ELF-1 (cell line): ENCODE measurements at regions not wholly inside any gene's neighbourhood (a gene's known extent, or its start where the extent isn't known, plus 50 kb on each side); places are given as distances from the start of the nearest gene placed in this dataset.

Experiments
- DNase-seq: peaks from one replicate; pipeline ENCODE4 v3.0.0-alpha.2; 2016; ENCODE audit warnings: low read depth, low spot score

DNA sequence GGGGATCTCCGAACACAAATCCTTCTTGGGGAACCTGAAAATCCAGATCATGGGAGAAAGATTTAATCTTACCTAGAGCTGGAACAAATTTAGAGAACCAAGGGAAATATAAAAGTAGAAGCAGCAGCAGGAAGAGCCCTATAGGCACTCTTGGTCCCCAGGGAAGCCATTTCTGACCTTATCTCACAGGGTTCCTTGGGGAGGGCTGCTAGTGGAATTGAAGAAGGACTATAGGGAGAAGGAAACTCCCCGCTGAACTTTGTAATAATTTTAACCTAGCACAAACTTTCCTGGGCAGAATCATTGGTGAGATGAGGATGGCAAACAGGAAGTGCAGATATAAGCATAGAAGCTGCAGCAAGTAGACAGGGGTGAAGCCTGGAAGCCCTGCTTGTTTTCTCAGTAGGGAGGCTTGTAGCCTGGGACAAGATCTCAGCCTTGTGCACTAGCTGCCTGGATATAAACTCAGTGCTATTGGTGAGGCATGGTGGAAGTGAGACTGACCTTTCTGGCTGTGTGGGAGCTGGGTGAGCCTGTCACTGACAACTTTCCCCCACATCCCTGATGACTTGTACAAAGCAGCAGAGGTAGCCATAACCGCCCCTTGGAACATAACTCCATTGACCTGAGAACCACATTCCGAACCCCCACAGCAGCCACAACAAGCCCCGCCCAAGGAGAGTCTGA is 343.0 kb upstream of the TGFBR2 start:
- no peak for DNase-seq

DNA sequence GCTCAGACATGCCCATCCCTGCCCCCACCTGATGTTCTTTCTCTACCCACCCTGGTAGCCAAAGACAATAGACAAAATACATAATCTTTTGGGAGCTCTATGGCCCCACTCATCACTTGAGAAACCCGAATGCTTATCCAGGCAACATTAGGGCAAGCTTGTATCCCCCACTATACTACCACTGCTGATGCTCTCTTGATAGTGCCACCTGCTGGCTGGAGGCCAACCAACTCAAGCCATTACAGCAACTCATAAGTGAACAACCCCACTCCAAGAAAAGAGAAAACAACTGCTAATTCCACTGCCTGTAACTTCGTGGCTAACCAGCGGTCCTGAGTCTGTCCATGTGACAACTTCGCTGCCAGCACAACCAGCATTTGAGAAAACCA is 342.5 kb upstream of the TGFBR2 start:
- DNase-seq = no peak

DNA sequence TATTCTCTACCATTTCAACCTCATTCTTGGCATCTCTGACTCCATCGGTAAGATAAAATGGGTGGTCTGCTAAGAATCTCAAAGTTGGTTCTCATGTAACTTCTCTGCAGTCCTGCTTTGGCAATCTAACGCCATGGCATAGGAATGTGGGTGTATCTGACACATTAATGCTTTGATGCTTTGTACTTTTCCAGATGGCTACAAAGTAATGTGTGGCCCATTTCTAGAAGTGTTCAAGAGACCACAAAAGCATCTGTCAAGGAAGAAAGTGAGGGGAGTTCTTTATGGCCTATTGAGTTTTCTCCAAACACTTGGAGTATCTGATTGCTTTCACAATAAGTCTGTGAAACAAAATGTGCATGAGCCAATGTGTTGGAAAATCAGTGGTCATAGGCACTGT is 339.9 kb upstream of the TGFBR2 start:
- DNase-seq = no peak

DNA sequence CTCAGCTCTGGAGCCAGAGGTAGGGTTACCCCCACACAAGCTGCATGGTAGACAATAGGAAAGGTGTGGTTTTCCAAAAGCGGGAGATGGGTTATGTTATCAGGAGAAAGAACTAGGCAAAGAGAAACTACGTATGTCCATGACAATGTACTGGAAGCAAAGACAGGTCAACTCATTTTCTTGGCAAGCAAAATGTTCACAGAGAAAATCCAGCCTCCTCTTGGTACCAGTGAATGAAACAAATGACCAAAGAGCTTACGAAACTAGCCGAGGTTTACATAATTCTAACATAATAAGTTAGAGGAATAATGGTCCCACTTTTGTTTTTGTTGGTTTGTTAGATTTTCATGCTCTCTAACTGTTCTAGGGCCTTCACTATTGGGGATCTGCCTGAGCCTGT is 338.1 kb upstream of the TGFBR2 start:
- DNase-seq = no peak

DNA sequence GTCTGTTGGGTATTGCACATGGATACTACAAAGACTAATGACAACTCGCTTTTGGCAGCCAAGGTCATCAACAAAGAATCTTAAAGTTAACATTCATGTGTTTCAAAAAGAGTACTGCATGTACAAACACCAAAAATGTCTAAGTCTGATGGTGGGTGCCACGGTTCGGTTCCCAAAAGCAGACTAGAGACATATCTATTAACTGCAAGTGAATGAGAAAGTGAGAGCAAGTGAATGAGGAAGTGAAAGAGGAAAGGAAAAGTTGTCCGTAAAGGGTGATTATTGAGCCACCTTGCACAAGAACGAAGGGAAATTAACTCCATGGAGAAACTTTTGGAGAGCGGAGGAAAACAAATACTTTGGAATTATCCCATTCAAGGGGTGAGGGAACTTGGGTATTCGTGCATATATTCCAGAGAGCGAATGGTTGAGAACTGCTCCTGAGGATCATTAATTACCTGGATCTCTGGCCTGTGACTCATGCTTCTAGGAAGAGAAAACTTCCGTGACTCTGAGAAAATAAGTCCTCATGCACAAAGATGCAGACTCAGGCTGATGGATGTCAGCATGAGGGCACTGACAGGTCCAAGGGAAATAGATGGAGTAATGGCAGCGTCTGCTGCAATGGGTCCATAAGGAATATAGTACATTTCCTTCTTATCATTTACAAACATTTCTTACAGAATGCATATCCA is 336.5 kb upstream of the TGFBR2 start:
- no peak for DNase-seq

DNA sequence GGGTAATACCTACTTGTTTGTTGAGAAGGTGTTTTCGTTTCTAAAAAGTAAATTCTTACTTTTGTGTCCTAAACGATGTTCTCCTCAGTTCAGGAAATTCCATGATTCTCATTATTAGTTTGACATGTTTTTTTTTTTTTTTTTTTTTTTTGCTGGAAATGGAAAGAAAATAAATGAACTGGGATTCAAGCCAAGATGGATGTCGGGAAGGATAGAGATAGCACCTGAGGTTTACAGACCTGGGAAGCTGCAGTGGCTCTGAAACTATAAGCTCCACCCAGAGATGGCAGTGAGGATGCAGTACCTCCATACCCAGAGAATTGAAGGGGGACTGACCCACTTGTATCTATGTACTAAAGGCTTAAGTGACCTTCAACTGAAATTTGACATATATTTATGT is 334.6 kb upstream of the TGFBR2 start:
- no peak for DNase-seq

DNA sequence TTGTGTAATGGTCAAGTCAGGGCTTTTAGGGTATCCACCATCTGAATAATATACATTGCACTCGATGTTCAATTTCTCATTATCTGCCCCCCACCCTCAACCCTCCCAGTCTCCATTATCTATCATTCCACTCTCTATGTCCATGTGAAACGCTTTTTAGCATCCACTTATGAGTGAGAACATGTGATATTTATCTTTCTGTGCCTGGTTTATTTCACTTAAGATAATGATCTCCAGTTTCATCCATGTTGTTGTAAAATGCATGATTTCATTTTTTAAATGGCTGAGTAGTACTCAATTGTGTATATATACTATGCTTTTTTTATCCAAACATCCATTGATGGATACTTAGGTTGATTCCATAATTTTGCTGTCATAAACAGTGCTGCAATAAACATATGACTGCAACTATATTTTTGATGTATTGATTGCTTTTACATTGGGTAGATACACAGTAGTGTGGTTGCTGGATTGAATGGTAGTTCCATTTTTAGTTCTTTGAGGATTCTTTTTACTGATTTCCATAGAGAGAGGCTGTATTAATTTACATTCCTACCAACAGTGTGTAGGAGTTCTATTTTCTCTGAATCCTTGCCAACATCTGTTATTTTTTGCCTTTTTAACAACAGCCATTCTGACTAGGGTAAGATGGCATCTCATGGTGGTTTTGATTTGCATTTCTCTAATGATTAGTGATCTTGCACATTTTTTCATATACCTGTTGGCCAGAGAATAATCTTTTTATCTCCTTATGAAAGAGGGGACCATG is 332.9 kb upstream of the TGFBR2 start:
- no peak for DNase-seq

DNA sequence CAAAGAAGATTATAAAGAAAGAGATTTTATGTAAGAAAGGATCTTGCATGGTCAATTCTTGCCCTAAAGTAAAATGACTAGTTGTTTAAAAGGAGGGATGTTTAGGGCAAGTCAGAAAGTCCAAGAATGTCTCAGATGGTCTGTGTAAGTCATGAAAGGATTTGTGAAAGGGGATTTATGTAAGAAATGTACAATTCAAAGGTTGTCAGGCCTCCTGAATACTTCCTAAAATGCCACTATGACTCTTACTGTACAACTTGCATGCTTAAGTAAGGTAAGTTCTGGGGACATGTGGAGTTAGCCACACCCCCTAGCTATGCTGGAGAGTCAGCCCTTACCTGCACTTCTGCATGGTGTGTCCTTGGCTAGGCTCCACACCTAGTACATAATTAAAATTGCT is 328.9 kb upstream of the TGFBR2 start:
- no peak for DNase-seq

DNA sequence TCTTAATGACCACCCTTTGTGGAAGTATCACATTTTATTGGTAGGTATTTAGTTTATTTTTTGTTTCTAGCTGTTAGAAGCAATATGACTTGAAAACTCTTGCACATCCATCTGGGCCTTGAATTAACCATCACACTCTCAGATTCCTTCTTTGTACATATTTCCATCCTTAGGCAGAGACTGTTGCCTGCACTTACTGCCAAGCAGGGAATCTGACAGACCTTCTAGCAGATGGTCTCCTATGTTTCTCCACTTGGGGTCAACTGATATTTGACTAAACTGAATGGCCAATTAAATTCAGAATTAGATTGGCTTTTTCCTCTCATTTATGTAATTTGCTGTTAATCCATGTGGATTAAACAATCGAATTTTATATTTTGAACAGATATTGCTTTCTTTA is 324.9 kb upstream of the TGFBR2 start:
- DNase-seq = no peak

DNA sequence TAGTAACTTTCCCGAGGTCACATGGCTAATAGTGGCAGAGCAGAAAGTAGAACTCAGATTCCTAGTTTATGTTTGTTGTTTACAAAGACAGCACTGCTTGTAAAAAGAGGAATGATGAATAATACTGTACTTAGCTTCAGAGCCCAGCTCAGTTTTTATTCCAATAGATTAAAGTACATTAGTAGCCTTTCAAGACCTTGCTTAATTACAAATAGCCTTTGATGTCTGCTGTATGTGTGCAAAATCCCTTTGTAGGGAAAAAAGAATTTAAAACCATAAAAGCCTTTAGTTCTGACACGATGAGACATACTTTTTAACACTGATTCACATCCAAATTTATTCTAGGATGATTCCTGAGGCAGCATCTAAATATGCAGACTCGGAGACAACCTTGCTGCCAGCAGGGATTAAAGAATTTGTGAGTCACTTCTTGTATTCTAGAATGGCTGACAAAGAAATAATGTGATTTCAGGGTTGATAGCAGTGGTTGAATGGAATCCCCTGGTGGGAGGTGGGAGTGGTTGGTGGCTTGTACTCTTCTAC is 324.2 kb upstream of the TGFBR2 start:
- peak; percentile 62 for DNase-seq

DNA sequence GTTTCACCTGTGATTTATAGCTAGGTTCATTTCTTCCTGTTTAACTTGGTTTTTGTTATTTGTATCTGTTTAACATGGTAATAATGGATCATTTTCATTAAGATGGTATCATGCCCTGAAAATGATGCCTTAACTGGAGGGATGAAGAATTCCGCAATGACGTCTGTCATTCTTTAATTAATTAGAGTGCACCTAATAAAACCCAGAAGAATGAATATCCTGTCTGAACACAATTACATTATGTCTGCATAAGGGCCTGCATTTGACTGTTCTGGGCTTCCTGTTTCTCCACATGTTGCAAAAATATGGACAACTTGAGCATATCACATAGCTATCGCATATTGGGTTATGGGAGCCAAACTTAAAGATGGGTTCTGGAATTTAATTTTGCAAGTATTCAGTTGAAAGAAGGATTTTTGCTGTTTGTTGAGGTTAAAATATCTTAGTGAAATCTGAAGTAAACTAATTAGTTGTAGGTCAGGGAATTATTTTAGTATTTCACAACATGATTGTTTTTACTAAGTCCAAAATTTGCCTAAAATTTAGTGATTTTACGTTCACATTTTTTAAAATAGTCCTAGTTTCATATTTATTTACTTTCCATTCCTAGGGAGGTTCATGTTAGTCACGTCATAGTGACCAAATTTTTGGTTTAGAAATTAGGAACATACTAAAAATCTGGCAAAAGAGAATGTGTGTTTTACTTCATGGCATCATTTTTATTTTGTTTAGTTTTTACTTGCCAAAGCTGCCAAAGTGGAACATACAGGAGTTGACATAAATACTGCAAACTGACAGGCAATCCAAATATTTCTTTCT is 321.0 kb upstream of the TGFBR2 start:
- DNase-seq = no peak

DNA sequence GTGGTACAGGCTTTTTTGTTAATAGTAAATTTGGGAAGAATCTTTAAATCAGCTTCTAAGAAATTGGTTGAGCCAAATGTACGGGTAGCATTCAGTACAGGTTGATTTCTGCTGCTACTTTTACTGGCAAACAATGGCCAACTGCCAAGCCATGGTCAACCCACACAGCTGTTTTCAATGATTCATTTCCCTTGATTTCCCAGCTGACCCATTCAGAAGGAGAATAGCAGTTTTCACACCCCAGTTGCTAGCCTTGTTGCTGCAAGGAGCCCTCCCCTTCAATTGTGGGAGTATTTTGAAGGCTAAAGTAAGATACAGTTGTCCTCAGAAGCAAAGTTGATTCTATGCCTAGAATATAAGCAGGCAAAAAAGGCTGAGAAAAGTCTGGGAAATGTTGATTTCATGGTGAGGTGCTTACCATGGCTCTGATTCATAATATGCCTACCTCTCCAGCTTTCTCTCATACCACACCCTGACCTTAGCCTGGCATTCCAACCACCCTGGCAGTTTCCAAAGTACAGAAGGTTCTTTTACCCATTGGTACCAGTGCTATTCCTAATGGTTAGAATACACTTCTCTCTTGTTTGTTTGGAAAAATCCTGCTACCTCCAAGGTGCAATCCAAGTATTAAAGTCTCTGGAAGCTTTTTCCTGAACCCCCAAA is 320.3 kb upstream of the TGFBR2 start:
- DNase-seq = no peak

DNA sequence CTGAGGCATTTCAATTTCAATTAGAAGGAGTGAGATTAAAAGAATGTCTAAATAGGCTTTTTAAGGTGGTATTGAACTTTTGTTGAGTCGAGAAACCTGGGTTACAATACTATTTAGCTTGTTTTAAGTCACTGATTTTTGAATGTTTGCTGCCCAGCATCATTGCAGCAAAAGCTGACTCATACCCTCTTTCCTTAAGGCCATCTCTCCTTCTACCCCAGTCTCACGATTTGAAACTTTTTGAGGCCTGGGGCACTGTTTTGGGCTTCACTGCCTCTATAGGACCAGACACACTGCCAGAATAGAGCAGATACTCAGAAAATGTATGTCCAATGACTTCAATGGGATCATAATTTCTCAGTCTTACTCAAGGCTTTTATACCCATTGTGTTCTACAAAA is 319.6 kb upstream of the TGFBR2 start:
- no peak for DNase-seq

DNA sequence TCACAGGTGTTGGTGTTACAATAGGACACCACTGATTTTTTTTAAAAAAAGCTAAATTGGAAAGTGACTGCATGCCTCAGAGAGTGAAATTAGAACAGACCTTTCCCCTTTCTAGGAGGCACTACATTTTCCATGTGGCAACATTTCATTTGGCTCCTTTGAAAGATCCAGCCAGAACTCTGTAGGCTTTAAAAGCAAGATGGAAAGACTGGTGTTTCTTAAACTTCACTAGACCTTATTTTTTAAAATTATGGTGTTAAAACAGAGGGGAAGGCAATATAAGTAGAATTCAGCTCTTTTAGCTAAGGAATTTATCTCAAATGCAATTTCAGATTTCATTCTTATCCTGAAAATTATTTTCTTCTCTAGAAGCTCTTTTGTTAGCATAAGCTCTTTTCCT is 317.6 kb upstream of the TGFBR2 start:
- no peak for DNase-seq

DNA sequence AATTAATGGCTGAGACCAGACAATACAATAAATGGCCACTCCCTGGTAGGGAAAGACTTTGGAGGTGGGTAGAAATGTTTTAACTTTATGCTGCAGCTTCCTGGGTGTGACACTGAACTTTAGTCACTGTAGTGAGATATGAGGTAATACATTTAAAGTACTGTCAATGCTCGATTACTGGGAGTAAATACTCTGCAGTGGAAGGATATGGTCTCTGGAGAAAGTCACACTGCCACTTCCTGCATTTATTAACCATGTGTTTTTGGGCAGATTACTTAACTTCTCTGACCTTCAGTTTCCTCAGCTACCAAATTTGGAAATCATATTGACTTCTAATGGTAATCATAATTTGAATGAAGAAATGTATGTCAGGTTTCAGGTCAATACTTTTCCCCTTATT is 317.1 kb upstream of the TGFBR2 start:
- no peak for DNase-seq

DNA sequence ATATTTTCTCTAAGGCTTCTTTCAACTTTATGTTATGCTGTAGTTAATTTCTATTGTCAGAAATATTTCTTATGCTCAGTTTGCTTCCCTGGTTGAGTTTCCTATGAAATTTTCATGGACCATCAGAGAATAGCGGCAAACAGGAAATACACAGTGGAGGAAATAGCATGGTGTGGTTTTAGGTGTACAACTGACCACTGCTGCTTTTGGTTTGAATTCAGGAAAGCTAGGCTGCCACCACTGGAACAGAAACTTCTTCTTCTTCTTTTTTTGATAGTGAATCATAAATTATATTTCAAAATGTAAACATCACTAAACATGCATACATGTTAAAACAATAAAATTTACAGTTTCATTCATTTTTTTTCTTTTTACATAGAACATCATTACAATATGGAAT is 316.6 kb upstream of the TGFBR2 start:
- no peak for DNase-seq

DNA sequence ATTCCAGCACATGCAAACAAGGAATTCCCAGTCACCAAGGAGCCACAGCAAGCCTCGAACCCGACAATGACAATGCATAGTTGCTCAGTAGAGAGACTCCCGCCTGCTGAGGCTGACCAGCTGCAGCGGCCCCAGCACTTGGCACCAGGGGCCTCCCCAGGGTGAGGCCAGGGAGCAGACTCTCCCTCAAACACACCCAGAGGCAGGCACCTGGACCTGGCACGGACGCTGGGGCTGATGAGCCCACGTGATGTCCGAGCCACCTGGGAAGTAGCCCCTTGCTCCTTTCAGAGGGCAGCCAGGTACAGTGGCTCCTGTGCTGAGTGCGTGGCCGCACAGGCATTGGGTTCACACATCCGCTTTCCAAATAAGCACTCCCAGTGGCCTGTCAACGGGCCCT is 315.9 kb upstream of the TGFBR2 start:
- no peak for DNase-seq

DNA sequence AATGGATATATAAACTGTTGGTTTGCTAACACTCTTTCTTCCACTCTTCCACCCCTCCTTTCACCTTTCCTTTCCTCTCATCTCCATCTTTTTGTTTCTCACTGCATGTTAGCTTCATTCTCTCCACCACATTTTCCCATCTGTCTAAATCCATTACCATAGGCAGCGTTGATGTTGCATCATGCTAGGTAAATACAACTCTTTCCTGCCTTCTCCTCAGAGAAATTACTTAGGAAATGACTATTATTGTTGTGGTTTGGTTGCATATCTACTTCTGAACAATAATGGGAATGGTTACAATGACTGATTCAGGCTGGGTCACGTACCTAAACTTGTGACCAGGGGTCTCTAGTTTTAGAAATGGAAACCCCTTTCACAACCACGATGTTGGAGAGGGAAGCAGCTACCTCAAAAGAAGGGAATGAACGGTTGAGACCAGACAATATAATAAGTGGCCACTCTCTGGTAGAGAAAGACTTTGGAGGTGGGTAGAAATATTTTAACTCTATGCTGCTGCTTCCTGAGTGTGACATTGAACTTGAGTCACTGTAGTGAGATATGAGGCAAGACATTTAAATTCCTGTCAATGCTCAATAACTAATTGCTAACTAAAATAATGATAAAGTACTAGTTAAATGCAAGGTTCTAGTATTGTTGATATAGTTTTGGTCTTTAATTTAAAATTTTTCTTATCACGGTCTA is 314.1 kb upstream of the TGFBR2 start:
- DNase-seq = no peak

DNA sequence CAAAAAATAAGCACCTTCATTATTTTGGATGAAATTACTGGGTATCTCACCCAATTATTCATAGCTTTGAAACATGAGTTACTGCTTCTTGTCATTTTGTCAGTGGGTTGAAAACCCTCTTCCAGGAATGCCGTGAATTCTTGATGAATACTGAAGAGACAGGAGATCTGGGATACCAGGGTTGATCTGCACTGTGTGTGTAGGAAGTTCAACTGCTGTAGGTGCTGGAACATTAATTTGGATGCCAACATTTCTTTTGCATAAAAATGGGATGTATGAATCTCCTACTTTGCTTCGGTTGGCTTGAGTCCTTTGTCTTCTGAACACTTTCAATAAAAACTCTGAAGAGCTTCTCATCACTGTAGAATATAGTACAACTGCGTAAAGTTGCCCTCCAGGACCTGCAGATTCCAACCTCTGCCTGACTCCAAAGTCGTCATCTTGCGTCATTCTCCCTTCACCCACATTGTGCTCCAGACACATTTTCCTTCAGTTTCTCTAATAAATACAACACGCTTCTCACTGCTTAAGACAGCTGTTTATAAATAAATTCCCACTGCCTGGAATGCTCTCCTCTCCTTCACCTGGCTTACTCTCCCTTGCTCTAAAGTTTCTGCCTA is 312.7 kb upstream of the TGFBR2 start:
- no peak for DNase-seq

DNA sequence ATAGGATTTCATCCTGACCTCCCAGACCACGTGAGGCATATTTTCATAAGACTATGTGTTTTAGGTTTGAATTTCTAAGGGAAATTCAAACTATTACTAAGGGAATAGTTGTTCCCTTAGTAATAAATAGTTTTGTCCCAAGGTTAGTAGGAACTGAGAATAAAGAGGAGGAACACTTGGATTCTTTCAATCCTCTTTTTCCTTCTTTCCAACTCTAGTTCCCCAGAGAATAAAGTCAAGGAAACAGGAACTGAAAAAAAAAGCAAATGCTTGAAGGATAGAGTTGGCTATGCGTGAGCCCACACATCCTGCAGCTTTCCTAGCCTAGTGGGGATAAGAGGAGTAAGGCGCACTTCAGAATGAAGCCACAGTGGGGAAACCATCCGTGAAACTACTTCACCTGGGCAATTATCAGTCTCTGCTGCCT is 312.1 kb upstream of the TGFBR2 start:
- DNase-seq = no peak
